ENCODE measurements at regions not wholly inside any gene's neighbourhood (a gene's known extent, or its start where the extent isn't known, plus 50 kb on each side); places are given as distances from the start of the nearest gene placed in this dataset.
"Not testable (repeated sequence)": the region's sequence is repeated elsewhere in the genome, so short reads cannot be mapped to it uniquely, and the experiment has no call there.

GRCh38 chr4:81723019-81723884, 251.5 kb upstream of the RASGEF1B start:
- no peak for DNase-seq (ENCODE audit: low read depth)

- no peak for DNase-seq (ENCODE audit: low read depth)
These were observed 250.7 kb upstream of the RASGEF1B start for GRCh38 chr4:81722290-81722851.

- DNase-seq (ENCODE audit: low read depth) = no peak
These were observed 244.1 kb upstream of the RASGEF1B start for GRCh38 chr4:81715757-81716156.

GRCh38 chr4:81715357-81715756, 243.7 kb upstream of the RASGEF1B start:
- not testable (repeated sequence) for DNase-seq (ENCODE audit: low read depth)

GRCh38 chr4:81714291-81714690, 242.6 kb upstream of the RASGEF1B start:
- no peak for DNase-seq (ENCODE audit: low read depth)

GRCh38 chr4:81712714-81713113, 241.0 kb upstream of the RASGEF1B start:
- no peak for DNase-seq (ENCODE audit: low read depth)

- DNase-seq (ENCODE audit: low read depth) = no peak
These were observed 232.8 kb upstream of the RASGEF1B start for GRCh38 chr4:81704461-81704860.

- no peak for DNase-seq (ENCODE audit: low read depth)
These were observed 228.5 kb upstream of the RASGEF1B start for GRCh38 chr4:81700189-81700588.

GRCh38 chr4:81698538-81699296, 227.0 kb upstream of the RASGEF1B start:
- DNase-seq (ENCODE audit: low read depth) = no peak

GRCh38 chr4:81694176-81694913, 222.6 kb upstream of the RASGEF1B start:
- no peak for DNase-seq (ENCODE audit: low read depth)

GRCh38 chr4:81690871-81691270, 219.2 kb upstream of the RASGEF1B start:
- no peak for DNase-seq (ENCODE audit: low read depth)

GRCh38 chr4:81688085-81688484, 216.4 kb upstream of the RASGEF1B start:
- DNase-seq (ENCODE audit: low read depth) = no peak

GRCh38 chr4:81687471-81687870, 215.8 kb upstream of the RASGEF1B start:
- no peak for DNase-seq (ENCODE audit: low read depth)

GRCh38 chr4:81685104-81685503, 213.4 kb upstream of the RASGEF1B start:
- no peak for DNase-seq (ENCODE audit: low read depth)

GRCh38 chr4:81684352-81684751, 212.6 kb upstream of the RASGEF1B start:
- no peak for DNase-seq (ENCODE audit: low read depth)

GRCh38 chr4:81682492-81682891, 210.8 kb upstream of the RASGEF1B start:
- no peak for DNase-seq (ENCODE audit: low read depth)

- no peak for DNase-seq (ENCODE audit: low read depth)
These were observed 207.6 kb upstream of the RASGEF1B start for GRCh38 chr4:81679315-81679714.

- DNase-seq (ENCODE audit: low read depth) = no peak
These were observed 207.1 kb upstream of the RASGEF1B start for GRCh38 chr4:81678801-81679200.

GRCh38 chr4:81676537-81676936, 204.8 kb upstream of the RASGEF1B start:
- no peak for DNase-seq (ENCODE audit: low read depth)

GRCh38 chr4:81675791-81676393, 204.2 kb upstream of the RASGEF1B start:
- no peak for DNase-seq (ENCODE audit: low read depth)

- no peak for DNase-seq (ENCODE audit: low read depth)
These were observed 202.3 kb upstream of the RASGEF1B start for GRCh38 chr4:81673961-81674360.

- DNase-seq (ENCODE audit: low read depth) = not testable (repeated sequence)
These were observed 196.6 kb upstream of the RASGEF1B start for GRCh38 chr4:81668328-81668727.
